Embryonic facial prominence (tissue), 1 donor: ENCODE measurements at regions not wholly inside any gene's neighbourhood (a gene's known extent, or its start where the extent isn't known, plus 50 kb on each side); places are given as distances from the start of the nearest gene placed in this dataset.
"Not testable (repeated sequence)": the region's sequence is repeated elsewhere in the genome, so short reads cannot be mapped to it uniquely, and the experiment has no call there.

Experiments
- DNase-seq: peaks from one replicate; pipeline ENCODE4 v3.0.0-alpha.2; 2016; ENCODE audit errors: extremely low spot score

- DNase-seq = no peak
Measured at GRCh38 chr3:117820658-117821299, 1111.2 kb downstream of the TUSC7 start.

- no peak for DNase-seq
Measured at GRCh38 chr3:117822416-117822815, 1112.8 kb downstream of the TUSC7 start.

- no peak for DNase-seq
Measured at GRCh38 chr3:117836296-117836695, 1126.7 kb downstream of the TUSC7 start.

- DNase-seq = no peak
Measured at GRCh38 chr3:117837391-117837790, 1127.8 kb downstream of the TUSC7 start.

- DNase-seq = no peak
Measured at GRCh38 chr3:117842086-117842485, 1132.5 kb downstream of the TUSC7 start.

- DNase-seq = no peak
Measured at GRCh38 chr3:117843356-117843755, 1133.8 kb downstream of the TUSC7 start.

- DNase-seq = no peak
Measured at GRCh38 chr3:117844676-117845075, 1135.1 kb downstream of the TUSC7 start.

GRCh38 chr3:117846238-117846637 is 1136.7 kb downstream of the TUSC7 start:
- DNase-seq = no peak

GRCh38 chr3:117848606-117849005 is 1139.0 kb downstream of the TUSC7 start:
- no peak for DNase-seq

GRCh38 chr3:117853923-117854668 is 1144.5 kb downstream of the TUSC7 start:
- DNase-seq = no peak

GRCh38 chr3:117856354-117856753 is 1146.8 kb downstream of the TUSC7 start:
- no peak for DNase-seq

- no peak for DNase-seq
Measured at GRCh38 chr3:117863146-117863545, 1153.6 kb downstream of the TUSC7 start.

GRCh38 chr3:117865338-117865737 is 1155.8 kb downstream of the TUSC7 start:
- no peak for DNase-seq

GRCh38 chr3:117868766-117869165 is 1159.2 kb downstream of the TUSC7 start:
- DNase-seq = no peak

GRCh38 chr3:117871934-117872333 is 1162.4 kb downstream of the TUSC7 start:
- no peak for DNase-seq

- not testable (repeated sequence) for DNase-seq
Measured at GRCh38 chr3:117872594-117873248, 1161.9 kb downstream of the IGSF11 start.

- DNase-seq = no peak
Measured at GRCh38 chr3:117873249-117873600, 1161.4 kb downstream of the IGSF11 start.

GRCh38 chr3:117874028-117874690 is 1160.5 kb downstream of the IGSF11 start:
- no peak for DNase-seq

GRCh38 chr3:117874904-117875874 is 1159.5 kb downstream of the IGSF11 start:
- DNase-seq = no peak

GRCh38 chr3:117875887-117876286 is 1158.8 kb downstream of the IGSF11 start:
- DNase-seq = no peak

GRCh38 chr3:117880638-117881037 is 1154.0 kb downstream of the IGSF11 start:
- DNase-seq = no peak
